GM18909 (cell line): ENCODE measurements at regions not wholly inside any gene's neighbourhood (a gene's known extent, or its start where the extent isn't known, plus 50 kb on each side); places are given as distances from the start of the nearest gene placed in this dataset.

Experiments used
- ATAC-seq: cut with Tn5 transposase; IDR thresholded peaks from one replicate; pipeline ENCODE4 v1.9.1; 2021; ENCODE audit warnings: mild to moderate bottlenecking; ENCODE audit not compliant: unreplicated experiment, poor library complexity

DNA sequence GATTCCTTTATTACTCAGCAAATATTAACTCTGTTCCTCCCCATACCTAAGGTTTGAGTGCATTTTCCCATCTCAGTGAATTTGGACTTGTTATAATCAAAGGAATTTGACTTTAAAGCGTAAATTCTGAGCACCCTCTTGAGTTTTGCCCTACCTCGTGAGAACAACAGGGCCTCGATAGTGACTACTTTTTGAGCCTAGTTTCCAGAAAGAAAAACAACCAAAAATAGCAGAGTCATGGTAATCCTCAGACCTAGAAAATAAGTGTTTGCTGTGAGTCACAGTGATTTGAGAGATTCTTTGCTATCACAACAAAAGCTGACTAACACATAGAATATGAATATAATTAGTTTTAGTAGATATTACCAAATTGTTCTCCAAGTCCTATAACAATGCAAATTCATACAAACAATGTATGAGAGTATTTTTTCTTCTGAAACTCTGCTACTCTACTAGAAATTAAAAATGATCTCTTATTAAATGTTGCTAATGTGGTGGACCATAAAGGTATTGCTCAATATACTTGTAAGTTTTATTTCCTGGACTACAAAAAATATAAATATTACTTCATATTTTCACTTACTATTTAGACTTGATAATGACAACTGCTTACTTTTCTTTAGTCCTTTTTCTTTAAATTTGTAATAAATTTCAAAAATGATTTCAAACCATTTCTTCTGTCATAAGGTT, 759.7 kb downstream of the BRINP1 start:
- no peak for ATAC-seq

- no peak for ATAC-seq
Observed at GRCh38 chr9:118612201-118612600, 757.0 kb downstream of the BRINP1 start.

DNA sequence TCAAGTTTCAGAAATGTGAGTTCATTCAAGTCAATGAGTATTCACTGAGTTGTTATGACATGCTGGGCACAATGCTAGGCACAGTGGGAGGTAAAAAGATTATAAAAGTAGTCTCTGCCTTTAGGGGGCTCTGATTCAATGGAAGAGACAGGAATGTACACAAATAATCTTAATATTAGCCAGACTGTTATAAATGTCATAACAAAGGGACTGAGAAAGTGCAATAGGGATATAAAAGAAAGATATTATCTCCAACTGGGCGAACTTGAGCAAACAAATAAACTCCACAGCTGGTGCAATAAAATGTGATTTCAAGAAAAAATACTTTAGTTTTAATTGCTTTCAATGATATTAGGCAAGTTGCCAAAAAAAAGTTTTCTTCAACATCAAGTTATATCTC, 755.2 kb downstream of the BRINP1 start:
- ATAC-seq, result no peak

DNA sequence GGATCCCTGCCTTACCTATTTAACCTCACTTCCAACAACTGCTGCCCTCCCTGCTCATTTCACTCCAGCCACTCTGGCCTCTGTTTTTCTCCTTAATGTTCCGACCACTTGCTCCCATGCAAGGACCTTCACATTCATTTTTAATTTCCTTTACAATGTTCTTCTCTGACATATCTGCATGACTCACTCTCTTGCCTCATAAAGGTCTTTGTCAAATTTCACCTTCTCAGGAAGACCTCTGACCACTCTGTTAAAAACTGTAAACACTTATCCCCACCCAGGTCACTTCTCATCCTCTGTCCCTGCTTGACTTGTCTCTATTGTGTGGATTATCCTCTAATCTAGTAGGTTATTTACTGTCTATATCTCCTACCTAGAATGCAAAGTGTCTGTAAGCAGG, 751.2 kb downstream of the BRINP1 start:
- no peak for ATAC-seq

- no peak for ATAC-seq
Observed at GRCh38 chr9:118618849-118619248, 750.4 kb downstream of the BRINP1 start.

DNA sequence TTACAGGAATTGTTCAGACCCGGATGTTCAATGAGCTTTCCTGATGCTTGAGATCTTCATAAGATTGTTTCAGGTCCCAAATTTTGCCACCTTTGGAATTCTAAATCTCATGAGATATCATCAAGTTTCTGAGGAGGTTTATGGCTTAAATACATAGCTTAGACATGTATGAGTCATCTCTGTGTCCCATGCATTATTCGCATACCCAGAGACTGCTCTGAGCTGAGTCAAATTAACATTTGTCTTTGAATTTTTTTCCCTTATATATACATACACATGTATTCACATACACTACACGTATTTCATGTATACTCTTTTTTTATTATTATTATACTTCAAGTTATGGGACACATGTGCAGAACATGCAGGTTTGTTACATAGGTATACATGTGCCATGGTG, 744.6 kb downstream of the BRINP1 start:
- ATAC-seq, result no peak

- no peak for ATAC-seq
Observed at GRCh38 chr9:118630079-118630478, 739.2 kb downstream of the BRINP1 start.

GRCh38 chr9:118630931-118631595, 738.2 kb downstream of the BRINP1 start:
- no peak for ATAC-seq

DNA sequence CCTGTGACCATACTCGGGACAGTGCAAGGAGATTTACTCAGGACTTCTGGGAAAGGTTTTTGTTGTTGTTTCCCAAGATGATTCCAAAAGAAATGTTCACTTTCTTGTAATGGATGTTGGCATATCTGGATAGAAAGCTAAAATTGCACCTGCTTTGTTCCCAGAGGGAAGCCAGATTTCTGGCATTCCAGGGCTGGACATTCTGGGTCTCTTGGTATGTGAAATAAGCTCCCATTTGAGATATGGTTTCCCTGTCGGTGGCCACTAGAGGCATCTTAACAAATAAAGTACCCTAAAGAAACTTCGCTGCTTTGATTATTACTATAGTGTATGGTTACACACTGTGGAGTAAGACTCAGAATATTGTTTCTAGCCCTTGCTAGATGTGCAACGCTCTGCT, 737.3 kb downstream of the BRINP1 start:
- no peak for ATAC-seq

- no peak for ATAC-seq
Observed at GRCh38 chr9:118635416-118635815, 733.8 kb downstream of the BRINP1 start.

- no peak for ATAC-seq
Observed at GRCh38 chr9:118637681-118638080, 731.6 kb downstream of the BRINP1 start.

- no peak for ATAC-seq
Observed at GRCh38 chr9:118640836-118641560, 728.2 kb downstream of the BRINP1 start.

GRCh38 chr9:118643118-118643517, 726.1 kb downstream of the BRINP1 start:
- ATAC-seq, result no peak

GRCh38 chr9:118644066-118644465, 725.2 kb downstream of the BRINP1 start:
- no peak for ATAC-seq

DNA sequence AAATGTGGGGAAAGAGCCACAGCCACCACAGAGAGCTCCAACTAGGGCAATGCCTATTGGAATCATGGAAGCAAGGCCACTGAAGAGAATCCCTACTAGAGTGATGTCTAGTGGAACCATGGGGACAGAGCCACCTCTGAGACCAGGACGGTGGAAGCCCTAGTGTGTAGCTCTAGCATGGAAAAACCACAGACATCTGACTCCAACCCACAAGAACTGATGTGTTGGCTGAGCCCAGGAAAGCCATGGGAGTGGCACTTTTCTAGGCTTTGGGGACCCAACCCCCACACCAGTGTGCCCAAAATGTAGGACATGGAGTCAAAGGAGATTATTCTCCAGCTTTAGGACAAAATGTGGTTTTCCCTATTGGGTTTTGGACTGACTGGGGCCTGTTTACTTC, 721.9 kb downstream of the BRINP1 start:
- ATAC-seq, result no peak

GRCh38 chr9:118650417-118650816, 718.8 kb downstream of the BRINP1 start:
- no peak for ATAC-seq

- ATAC-seq, result no peak
Observed at GRCh38 chr9:118651511-118651910, 717.7 kb downstream of the BRINP1 start.

GRCh38 chr9:118652258-118652657, 717.0 kb downstream of the BRINP1 start:
- no peak for ATAC-seq

- no peak for ATAC-seq
Observed at GRCh38 chr9:118652912-118653311, 716.3 kb downstream of the BRINP1 start.

DNA sequence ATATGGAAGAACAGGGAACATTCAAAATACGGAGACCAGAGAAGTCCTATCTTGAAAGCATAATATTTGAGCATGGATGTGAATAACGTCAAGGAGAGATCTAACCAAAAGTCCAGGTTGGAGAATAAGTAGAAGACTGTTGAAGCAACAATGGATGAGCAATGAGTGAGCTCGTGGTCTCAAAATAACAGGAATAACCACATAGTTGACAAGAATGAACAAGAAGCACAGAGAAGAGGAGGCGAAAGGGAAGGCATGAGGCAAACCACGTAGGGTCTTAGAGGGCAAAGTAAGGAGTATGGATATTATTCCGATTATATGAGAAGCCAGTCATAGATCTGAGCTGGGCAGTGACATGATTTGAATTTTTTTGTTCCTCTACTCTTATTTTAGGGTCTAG, 710.2 kb downstream of the BRINP1 start:
- no peak for ATAC-seq

DNA sequence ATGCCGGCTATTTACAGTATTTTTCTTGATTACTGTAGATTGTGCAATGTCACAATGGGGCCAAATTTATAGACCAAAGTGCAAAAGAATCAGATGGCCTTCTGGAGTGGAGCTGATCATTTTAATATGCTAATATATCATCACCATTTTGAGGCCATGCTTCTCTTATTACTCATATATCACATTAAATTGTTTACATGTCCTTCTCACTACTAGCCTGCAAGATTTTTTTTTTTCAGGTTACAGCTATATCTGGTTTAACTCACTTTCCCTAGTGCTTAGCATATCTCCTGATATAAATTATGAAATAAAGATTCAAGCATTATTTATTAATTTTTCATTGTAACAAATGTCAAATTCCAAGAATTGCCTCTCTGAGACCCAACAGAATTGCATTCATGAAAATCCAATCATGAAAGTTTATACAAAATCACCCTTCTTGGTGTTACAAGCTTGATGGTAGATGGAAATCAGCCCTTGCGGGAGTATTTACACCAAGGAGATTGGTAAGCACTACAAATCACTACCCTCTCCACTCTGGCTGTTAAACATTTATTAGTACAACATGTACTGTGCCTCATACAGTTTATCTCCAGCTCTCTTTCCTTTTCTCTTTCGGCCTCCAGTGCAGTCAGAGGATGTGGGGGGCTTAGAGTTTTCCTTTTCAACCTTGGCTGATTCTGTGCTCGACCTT, 703.9 kb downstream of the BRINP1 start:
- ATAC-seq, result no peak
